CD8-positive, alpha-beta memory T cell (primary cell): ENCODE measurements at regions not wholly inside any gene's neighbourhood (a gene's known extent, or its start where the extent isn't known, plus 50 kb on each side); places are given as distances from the start of the nearest gene placed in this dataset.
"Not testable (repeated sequence)": the region's sequence is repeated elsewhere in the genome, so short reads cannot be mapped to it uniquely, and the experiment has no call there.

ENCODE experiments used
- CTCF ChIA-PET: fragments of 350-600 bp; sonication (Branson Sonifier 250); formaldehyde crosslinking; loops from one replicate; lab custom pipeline; 2021; ENCODE audit warnings: antibody characterized with exemption; lab: Charles Lee
- POLR2A ChIA-PET: fragments of 350-600 bp; sonication (Branson Sonifier 250); formaldehyde crosslinking; loops from one replicate; lab custom pipeline; 2021; ENCODE audit warnings: antibody characterized with exemption; lab: Charles Lee
- DNase-seq, 5 donors: peaks; one replicate each; pipeline versions ENCODE4 v3.0.0 to v3.0.0-alpha.2; 2020 to 2022; ENCODE audit warnings: mixed read lengths in 1 of 5
- H3K27ac ChIP-seq: one replicate; pipeline ENCODE4 v1.7.0; 2013; ENCODE audit warnings: low read depth, mild to moderate bottlenecking, low read length, moderate library complexity
- H3K27me3 ChIP-seq: 2 replicates; pipeline ENCODE4 v1.7.0; 2013; ENCODE audit warnings: low read length, mild to moderate bottlenecking; ENCODE audit not compliant: insufficient read depth, poor library complexity, severe bottlenecking
- H3K36me3 ChIP-seq: 2 replicates; pipeline ENCODE4 v1.7.0; 2013; ENCODE audit warnings: mild to moderate bottlenecking, low read length, moderate library complexity; ENCODE audit not compliant: insufficient read depth
- H3K4me1 ChIP-seq: 2 replicates; pipeline ENCODE4 v1.7.0; 2013; ENCODE audit warnings: mild to moderate bottlenecking, low read length, moderate library complexity; ENCODE audit not compliant: insufficient read depth
- H3K4me3 ChIP-seq: 2 replicates; pipeline ENCODE4 v1.7.0; 2013; ENCODE audit warnings: mild to moderate bottlenecking, low read length
- H3K9me3 ChIP-seq: 2 replicates; pipeline ENCODE4 v1.7.0; 2013; ENCODE audit warnings: mild to moderate bottlenecking, low read length
- H3K27ac Mint-ChIP-seq, 8 donors: one replicate each; pipeline ENCODE4 v1.8.0; 2020 to 2021; ENCODE audit warnings: mixed read lengths in 8 of 8, mild to moderate bottlenecking in 6 of 8, inconsistent platforms in 3 of 8, moderate library complexity in 3 of 8
- H3K27me3 Mint-ChIP-seq, 2 donors: one replicate each; pipeline ENCODE4 v1.8.0; 2020 to 2021; ENCODE audit warnings: mixed read lengths in 2 of 2, mild to moderate bottlenecking in 1 of 2, moderate library complexity in 1 of 2
- H3K36me3 Mint-ChIP-seq, 3 donors: one replicate each; pipeline ENCODE4 v1.8.0; 2020 to 2021; ENCODE audit warnings: mixed read lengths in 3 of 3, inconsistent platforms in 1 of 3, mild to moderate bottlenecking in 1 of 3
- H3K4me1 Mint-ChIP-seq, 3 donors: one replicate each; pipeline ENCODE4 v1.8.0; 2020 to 2021; ENCODE audit warnings: mixed read lengths in 3 of 3, inconsistent platforms in 1 of 3, mild to moderate bottlenecking in 1 of 3
- H3K4me3 Mint-ChIP-seq, 7 donors: one replicate each; pipeline ENCODE4 v1.8.0; 2020 to 2021; ENCODE audit warnings: mixed read lengths in 7 of 7, mild to moderate bottlenecking in 6 of 7, moderate library complexity in 4 of 7, inconsistent platforms in 2 of 7
- H3K9me3 Mint-ChIP-seq, 5 donors: one replicate each; pipeline ENCODE4 v1.8.0; 2020 to 2022; ENCODE audit warnings: mixed read lengths in 5 of 5, mild to moderate bottlenecking in 3 of 5, moderate library complexity in 2 of 5, inconsistent platforms in 1 of 5

DNA sequence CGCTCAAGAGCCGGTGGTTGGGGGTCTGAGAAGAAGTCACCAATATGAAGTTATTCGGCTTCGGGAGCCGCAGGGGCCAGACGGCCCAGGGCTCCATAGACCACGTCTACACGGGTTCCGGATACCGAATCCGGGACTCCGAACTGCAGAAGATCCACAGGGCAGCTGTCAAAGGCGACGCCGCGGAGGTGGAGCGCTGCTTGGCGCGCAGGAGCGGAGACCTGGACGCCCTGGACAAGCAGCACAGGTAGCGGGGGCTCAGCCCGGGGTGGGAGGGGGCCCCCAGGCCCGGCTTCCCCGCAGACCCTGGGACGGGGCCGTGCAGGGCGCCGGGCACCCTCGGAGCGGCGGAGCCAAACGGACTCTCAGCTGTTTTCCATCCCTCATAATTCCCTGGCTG is 867.9 kb downstream of the SPATA31A1 start:
- H3K27me3 ChIP-seq, H3K4me1 ChIP-seq, DNase-seq, H3K27ac Mint-ChIP-seq, H3K9me3 Mint-ChIP-seq, H3K36me3 Mint-ChIP-seq, H3K27ac ChIP-seq, H3K36me3 ChIP-seq, CTCF ChIA-PET, H3K4me3 Mint-ChIP-seq, POLR2A ChIA-PET, H3K27me3 Mint-ChIP-seq, H3K4me1 Mint-ChIP-seq, H3K9me3 ChIP-seq, H3K4me3 ChIP-seq: not testable (repeated sequence)
